ENCODE measurements at regions not wholly inside any gene's neighbourhood (a gene's known extent, or its start where the extent isn't known, plus 50 kb on each side); places are given as distances from the start of the nearest gene placed in this dataset.

DNA sequence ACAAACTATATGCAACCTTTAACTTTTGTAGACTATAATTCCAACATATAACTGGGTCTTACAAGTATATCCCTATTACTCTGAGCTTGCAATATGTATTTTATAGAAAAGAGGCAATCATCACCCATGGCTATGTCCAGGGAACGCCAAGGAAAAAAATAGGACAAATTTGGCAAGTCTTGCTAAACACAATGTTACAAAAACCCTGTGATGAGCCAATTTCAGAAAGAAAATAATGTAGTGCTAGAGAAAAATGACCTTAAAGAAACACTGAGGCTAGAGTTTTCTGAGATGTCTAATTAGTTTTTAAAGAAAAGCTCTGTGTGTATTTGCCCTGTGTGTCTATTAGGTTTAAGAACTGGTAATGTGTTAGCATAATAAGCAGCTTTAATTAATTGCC is 68.0 kb upstream of the FREM2 start:
- DNase-seq: no peak

DNA sequence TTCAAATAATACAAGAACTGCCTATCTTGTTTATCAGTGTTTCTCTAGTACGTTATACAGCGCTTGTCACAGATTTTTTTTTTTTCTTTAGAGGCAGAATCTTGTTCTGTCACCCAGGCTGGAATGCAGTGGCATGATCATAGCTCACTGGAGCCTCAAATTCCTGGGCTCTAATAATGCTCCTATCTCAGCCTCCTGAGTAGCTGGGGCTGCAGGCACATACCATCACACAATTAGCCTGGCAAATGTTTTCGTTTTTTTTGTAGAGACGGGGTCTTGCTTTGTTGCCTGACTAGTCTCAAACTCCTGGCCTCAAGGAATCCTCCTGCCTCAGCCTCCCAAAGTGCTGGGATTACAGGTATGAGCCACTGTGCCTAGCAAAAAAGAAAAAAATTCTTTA is 66.0 kb upstream of the FREM2 start:
- no peak for DNase-seq

DNA sequence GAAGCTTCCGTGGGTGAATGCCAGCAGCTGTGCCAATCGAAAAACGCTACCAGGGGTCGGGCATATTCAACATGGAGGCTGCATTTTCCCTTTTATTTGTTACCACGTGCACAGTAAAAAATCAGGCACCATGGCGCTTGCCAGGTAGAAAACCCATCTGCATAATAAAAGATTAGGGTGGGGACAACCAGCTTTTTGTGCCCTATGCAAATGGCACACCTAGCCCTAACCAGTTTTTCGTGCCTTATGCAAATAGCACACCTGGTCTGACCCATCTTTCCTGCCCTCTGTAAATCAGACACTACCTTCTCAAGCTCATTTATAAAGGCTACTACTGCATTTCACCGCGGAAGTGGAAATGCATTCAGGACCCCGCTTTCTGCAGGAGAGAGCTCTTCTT is 62.1 kb upstream of the FREM2 start:
- DNase-seq: no peak

DNA sequence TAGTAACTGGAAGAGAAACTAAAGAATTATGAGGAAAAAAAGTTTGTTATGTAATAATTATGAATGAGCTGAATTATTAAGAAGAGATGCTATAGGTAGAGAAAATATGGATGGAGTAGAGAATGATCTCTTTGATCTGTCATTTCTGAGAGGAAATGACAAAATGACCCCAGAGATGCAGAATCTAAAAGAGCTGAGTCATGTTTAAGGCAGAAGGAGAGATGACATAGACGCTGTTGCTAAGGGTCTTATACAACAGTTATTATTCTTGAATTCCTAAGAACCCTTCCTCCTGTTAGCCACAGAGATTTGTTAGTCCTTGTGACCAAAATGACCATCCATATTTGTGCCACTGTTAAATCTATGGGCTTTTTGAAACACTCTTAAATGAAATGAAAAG is 58.3 kb upstream of the FREM2 start:
- DNase-seq: no peak

- DNase-seq: no peak
Measured at GRCh38 chr13:38630780-38631179, 56.1 kb upstream of the FREM2 start.

DNA sequence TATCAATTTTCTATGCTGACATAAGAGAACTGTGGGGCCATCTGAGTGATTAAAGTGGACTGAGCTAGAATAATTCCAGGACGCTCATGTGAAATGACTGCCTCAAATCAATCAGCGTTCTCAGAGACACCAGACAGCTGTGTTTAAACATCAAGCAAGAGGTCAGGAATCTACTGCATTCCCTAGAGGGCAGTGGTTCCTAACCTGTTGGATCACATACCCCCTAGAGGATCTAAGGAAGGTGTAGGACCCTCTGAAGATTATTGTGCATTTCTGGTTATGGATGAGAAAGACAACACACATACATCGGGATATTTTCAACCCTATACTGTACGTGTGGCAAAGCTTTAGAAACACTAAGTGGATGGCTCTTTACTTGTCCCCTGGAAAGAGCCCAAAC is 51.8 kb upstream of the FREM2 start:
- no peak for DNase-seq

DNA sequence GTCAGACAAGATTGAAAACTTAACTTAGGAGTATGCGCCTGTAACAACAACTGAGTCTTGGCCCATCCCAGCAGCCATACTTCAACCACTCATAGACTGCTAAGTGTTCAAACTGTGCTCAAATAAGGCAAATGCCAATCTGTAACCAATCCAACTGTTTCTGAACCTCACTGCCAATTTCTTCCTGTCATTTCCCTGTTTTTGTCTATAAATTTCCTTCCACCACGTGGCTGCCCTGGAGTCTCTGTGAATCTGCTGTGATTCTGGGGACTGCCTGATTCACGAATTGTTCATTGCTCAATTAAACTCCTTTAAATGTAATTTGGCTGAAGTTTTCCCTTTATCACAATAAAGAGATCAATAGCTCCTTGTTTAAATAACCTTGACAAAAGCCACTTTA is 50.8 kb upstream of the FREM2 start:
- DNase-seq: no peak

DNA sequence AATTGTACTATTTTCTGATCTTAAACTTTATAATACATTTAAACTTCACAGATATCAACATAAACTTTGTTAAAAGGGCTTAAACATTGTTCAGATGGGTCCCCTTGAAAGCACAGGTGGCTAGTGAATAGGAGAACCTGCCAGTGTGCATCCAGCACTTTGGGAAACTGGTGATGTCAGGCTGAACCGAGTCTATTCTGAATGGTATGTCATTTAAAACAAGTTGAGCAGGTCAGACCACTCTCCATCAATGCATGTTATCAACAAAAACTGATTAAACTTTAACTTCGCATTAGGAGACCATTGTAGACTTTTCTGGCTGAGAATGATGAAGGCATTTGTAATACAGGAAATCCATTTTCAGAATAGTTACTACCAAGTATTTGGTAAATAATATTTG is 50.1 kb upstream of the FREM2 start:
- no peak for DNase-seq

Measured in GOT3 (cell line).